RWPE2 (cell line): ENCODE measurements at regions not wholly inside any gene's neighbourhood (a gene's known extent, or its start where the extent isn't known, plus 50 kb on each side); places are given as distances from the start of the nearest gene placed in this dataset.

Source experiments
- ATAC-seq: fragments of 200-7000 bp; cut with Tn5 transposase; 3 replicates; pipeline ENCODE4 v1.9.1; 2021; ENCODE audit warnings: low read depth
- DNase-seq: peaks from one replicate; pipeline ENCODE4 v3.0.0-alpha.2; 2020; ENCODE audit warnings: low spot score
- H3K27ac ChIP-seq: fragments of 450-650 bp; 2 replicates; pipeline ENCODE4 v1.5.1; 2017; ENCODE audit warnings: mild to moderate bottlenecking; ENCODE audit not compliant: poor library complexity, severe bottlenecking
- H3K27me3 ChIP-seq: fragments of 250-450 bp; sonication (Bioruptor Pico); 2 replicates; pipeline ENCODE4 v1.5.1; 2021; ENCODE audit warnings: mild to moderate bottlenecking, moderate library complexity; ENCODE audit not compliant: insufficient read depth, poor library complexity, severe bottlenecking
- H3K36me3 ChIP-seq: fragments of 250-450 bp; sonication (Bioruptor Pico); 2 replicates; pipeline ENCODE4 v1.5.1; 2020; ENCODE audit warnings: low read depth, mild to moderate bottlenecking, moderate library complexity
- H3K4me1 ChIP-seq: fragments of 250-450 bp; sonication (Bioruptor Pico); 2 replicates; pipeline ENCODE4 v1.5.1; 2021; ENCODE audit warnings: mild to moderate bottlenecking, moderate library complexity; ENCODE audit not compliant: insufficient read depth, poor library complexity, severe bottlenecking
- H3K4me3 ChIP-seq: fragments of 250-450 bp; sonication (Bioruptor Pico); 2 replicates; pipeline ENCODE4 v1.5.1; 2021; ENCODE audit warnings: mild to moderate bottlenecking, moderate library complexity; ENCODE audit not compliant: severe bottlenecking
- H3K9me3 ChIP-seq: fragments of 250-450 bp; sonication (Bioruptor Pico); 2 replicates; pipeline ENCODE4 v1.5.1; 2021; ENCODE audit warnings: mild to moderate bottlenecking, moderate library complexity; ENCODE audit not compliant: severe bottlenecking
- CTCF ChIP-seq: fragments of 450-650 bp; IDR thresholded peaks from one replicate; pipeline ENCODE4 v1.5.1; 2017; ENCODE audit warnings: mild to moderate bottlenecking, moderate library complexity; ENCODE audit not compliant: poor library complexity, severe bottlenecking

GRCh38 chr2:163541943-163542342 lies 193.9 kb downstream of the FIGN start:
- ATAC-seq: no peak
- no peaks in the 10 kb centered on the region for H3K27me3 ChIP-seq
- no peaks in the 10 kb centered on the region for H3K4me1 ChIP-seq
- TF ChIP-seq CTCF: no peak
- no peaks in the 10 kb centered on the region for H3K36me3 ChIP-seq
- H3K9me3 ChIP-seq: no peaks in the 10 kb centered on the region
- DNase-seq: no peak
- no peak overlapping the region for H3K4me3 ChIP-seq
- no peak overlapping the region for H3K27ac ChIP-seq

- no peak for TF ChIP-seq CTCF
- Histone ChIP-seq H3K9me3 (no peaks in the 10 kb centered on the region), H3K36me3 (no peaks in the 10 kb centered on the region), H3K27me3 (no peaks in the 10 kb centered on the region), H3K4me3 (no peak overlapping the region), H3K4me1 (no peaks in the 10 kb centered on the region), H3K27ac (no peak overlapping the region)
- no peak for ATAC-seq
- no peak for DNase-seq
Observed at GRCh38 chr2:163541495-163541894, 194.3 kb downstream of the FIGN start.

GRCh38 chr2:163528640-163529217 lies 207.1 kb downstream of the FIGN start:
- Histone ChIP-seq H3K4me3 (no peak overlapping the region), H3K9me3 (no peaks in the 10 kb centered on the region), H3K27me3 (no peaks in the 10 kb centered on the region), H3K27ac (no peak overlapping the region), H3K4me1 (no peaks in the 10 kb centered on the region), H3K36me3 (no peaks in the 10 kb centered on the region)
- no peak for TF ChIP-seq CTCF
- DNase-seq (no peak), ATAC-seq (no peak)

GRCh38 chr2:163527381-163527780 lies 208.4 kb downstream of the FIGN start:
- Histone ChIP-seq H3K4me3 (no peak overlapping the region), H3K4me1 (no peaks in the 10 kb centered on the region), H3K36me3 (no peaks in the 10 kb centered on the region), H3K27ac (no peak overlapping the region), H3K27me3 (no peaks in the 10 kb centered on the region), H3K9me3 (no peaks in the 10 kb centered on the region)
- DNase-seq: no peak
- no peak for TF ChIP-seq CTCF
- no peak for ATAC-seq

GRCh38 chr2:163518762-163519161 lies 217.0 kb downstream of the FIGN start:
- TF ChIP-seq CTCF: no peak
- no peak for DNase-seq
- no peak overlapping the region for H3K27ac ChIP-seq
- no peak for ATAC-seq
- H3K27me3 ChIP-seq: no peaks in the 10 kb centered on the region
- H3K4me3 ChIP-seq: no peak overlapping the region
- H3K36me3 ChIP-seq: no peaks in the 10 kb centered on the region
- no peaks in the 10 kb centered on the region for H3K9me3 ChIP-seq
- no peaks in the 10 kb centered on the region for H3K4me1 ChIP-seq
